ENCODE measurements at regions not wholly inside any gene's neighbourhood (a gene's known extent, or its start where the extent isn't known, plus 50 kb on each side); places are given as distances from the start of the nearest gene placed in this dataset.

DNA sequence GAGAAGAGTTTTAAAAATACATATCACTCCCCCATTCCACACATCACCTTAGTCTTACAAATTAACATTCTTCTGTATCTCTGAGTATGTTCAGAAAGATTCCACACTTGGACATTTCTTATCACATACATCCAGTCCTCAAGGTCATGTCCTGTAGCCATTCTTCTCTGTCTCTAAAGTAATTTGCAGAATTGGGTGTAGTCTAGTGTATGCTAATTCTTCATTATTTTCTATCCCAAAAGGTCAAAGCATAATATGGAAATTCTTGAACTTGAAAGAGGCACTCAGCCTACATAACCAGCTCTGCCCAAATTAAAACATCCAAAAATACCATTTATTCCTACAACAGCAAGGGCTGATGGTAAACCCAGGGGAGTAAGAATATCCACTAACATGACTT is 286.0 kb downstream of the HAO1 start:
- TF ChIP-seq EGR1 (IDR thresholded peaks at IDR 0.05; ENCODE audit: low read depth in 2 of 2): no peak
- TF ChIP-seq CTCF (IDR thresholded peaks at IDR 0.05; ENCODE audit: low read depth, low read length, missing input control): no peak
- TF ChIP-seq, protein P1, sequence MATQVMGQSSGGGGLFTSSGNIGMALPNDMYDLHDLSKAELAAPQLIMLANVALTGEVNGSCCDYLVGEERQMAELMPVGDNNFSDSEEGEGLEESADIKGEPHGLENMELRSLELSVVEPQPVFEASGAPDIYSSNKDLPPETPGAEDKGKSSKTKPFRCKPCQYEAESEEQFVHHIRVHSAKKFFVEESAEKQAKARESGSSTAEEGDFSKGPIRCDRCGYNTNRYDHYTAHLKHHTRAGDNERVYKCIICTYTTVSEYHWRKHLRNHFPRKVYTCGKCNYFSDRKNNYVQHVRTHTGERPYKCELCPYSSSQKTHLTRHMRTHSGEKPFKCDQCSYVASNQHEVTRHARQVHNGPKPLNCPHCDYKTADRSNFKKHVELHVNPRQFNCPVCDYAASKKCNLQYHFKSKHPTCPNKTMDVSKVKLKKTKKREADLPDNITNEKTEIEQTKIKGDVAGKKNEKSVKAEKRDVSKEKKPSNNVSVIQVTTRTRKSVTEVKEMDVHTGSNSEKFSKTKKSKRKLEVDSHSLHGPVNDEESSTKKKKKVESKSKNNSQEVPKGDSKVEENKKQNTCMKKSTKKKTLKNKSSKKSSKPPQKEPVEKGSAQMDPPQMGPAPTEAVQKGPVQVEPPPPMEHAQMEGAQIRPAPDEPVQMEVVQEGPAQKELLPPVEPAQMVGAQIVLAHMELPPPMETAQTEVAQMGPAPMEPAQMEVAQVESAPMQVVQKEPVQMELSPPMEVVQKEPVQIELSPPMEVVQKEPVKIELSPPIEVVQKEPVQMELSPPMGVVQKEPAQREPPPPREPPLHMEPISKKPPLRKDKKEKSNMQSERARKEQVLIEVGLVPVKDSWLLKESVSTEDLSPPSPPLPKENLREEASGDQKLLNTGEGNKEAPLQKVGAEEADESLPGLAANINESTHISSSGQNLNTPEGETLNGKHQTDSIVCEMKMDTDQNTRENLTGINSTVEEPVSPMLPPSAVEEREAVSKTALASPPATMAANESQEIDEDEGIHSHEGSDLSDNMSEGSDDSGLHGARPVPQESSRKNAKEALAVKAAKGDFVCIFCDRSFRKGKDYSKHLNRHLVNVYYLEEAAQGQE (IDR thresholded peaks at IDR 0.05): no peak
- no peak for TF ChIP-seq TAF1 (conservative IDR thresholded peaks at IDR 0.05)
- TF ChIP-seq RXRA (IDR thresholded peaks at IDR 0.05): no peak

Measured in liver (tissue), 3 donors.